SK-N-SH treated with all-trans-retinoic acid at 6 μM for 48 hours (cell line): ENCODE measurements at regions not wholly inside any gene's neighbourhood (a gene's known extent, or its start where the extent isn't known, plus 50 kb on each side); places are given as distances from the start of the nearest gene placed in this dataset.

Experiments
- GLIS3 ChIP-seq: fragments of 250-450 bp; sonication (Bioruptor Pico); IDR thresholded peaks from 2 replicates; pipeline ENCODE4 v1.5.0; 2020; ENCODE audit warnings: mild to moderate bottlenecking, moderate library complexity
- RARB ChIP-seq: fragments of 250-450 bp; sonication (Bioruptor Pico); IDR thresholded peaks from 2 replicates; pipeline ENCODE4 v1.8.0; 2021; ENCODE audit warnings: mild to moderate bottlenecking, moderate library complexity
- ZFP3 ChIP-seq: fragments of 250-450 bp; sonication (Bioruptor Pico); IDR thresholded peaks from 2 replicates; pipeline ENCODE4 v1.5.0; 2020; ENCODE audit warnings: mild to moderate bottlenecking, moderate library complexity

DNA sequence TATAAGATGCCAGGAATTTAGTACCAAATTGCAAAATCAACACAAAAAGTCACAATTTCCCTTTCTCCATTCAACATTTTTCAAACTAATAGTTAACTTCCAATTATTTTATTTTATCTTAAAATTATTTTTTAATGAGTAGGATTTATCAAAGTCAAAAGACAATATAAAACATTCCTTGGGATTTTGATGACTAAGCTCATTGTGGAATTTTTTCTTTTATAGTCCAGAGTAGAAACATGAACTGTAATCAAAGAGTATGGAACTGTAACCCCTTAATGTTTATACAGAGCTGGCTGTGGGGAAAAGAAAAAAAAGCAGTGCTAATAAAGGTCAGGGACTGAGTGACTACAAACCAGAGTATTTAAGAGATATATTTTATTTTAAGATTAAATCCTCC lies 368.6 kb upstream of the CPXCR1 start:
- no peak for TF ChIP-seq ZFP3
- no peak for TF ChIP-seq GLIS3 (CRISPR knock-in tag)
- TF ChIP-seq RARB (CRISPR knock-in tag), result no peak
